CD4-positive, alpha-beta T cell treated with Interleukin-4 for 4 hours (primary cell): ENCODE measurements at regions not wholly inside any gene's neighbourhood (a gene's known extent, or its start where the extent isn't known, plus 50 kb on each side); places are given as distances from the start of the nearest gene placed in this dataset.

Experiments
- DNase-seq: peaks from one replicate; pipeline ENCODE4 v3.0.0-alpha.2; 2020

GRCh38 chr1:29901624-29902325 lies 665.5 kb downstream of the PTPRU start:
- DNase-seq: no peak

DNA sequence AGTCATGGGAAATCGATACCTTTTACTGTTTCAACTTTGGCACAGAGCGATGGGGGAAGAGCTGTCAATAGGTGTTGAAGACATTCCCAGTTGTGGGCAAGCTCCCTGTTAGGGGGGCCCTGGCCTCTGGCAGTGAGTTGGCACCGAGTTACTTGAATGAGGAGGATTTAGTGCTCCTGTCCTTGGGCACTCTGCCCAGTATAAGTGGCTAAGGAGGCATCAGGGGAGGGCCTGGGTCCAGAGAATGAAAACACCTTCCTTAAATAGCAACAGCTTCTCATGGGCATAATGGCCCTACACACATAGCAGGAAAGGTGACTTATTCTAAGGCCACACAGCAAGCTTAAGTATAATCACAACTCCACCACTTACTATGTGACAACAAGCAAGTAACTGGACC lies 664.4 kb downstream of the PTPRU start:
- DNase-seq: no peak

GRCh38 chr1:29900104-29900679 lies 663.9 kb downstream of the PTPRU start:
- no peak for DNase-seq

DNA sequence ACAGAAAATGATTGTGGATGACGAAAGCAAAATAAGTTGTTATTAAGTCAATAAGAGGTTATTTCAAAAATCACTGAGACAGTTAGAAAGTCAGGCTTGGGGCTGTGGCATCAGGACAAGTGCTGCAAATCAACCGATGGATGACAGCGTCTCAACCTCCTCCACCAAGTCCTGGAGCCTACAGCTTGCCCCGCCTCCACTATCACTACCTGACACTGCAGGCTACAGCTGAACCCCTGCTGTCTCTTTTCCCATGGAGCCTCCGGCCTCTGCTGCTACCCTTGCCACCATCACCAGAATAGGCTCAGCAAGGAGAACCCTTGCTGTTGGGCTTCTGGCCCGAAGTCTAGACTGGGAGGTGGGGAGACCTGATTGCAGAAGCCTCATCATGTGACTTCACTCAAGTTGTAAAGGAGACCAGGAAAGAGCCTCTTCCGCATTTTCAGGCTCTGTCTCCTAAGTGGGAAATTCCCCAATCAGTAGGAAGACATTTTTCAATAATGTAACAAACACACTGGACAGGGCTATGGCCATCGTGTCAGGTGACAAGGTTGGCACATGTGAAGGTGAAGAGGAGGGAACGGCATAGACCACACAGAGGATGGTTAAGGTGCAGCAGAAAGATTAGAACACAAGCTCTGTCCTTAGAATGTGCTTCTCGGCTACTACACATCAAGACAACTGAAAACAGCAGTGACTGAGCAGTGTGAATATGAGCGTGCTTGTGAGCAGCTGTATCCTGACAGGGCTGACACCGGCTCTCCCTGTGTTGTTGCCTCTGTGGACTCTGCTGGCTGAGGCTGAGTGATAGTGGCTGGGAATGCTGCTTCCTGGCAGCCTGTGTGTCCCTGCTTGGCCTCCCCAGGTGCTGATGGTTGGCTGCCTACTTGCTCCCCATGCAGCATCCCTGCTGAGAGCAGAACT lies 660.7 kb downstream of the PTPRU start:
- no peak for DNase-seq

- no peak for DNase-seq
These were observed 660.0 kb downstream of the PTPRU start for GRCh38 chr1:29896300-29896699.

GRCh38 chr1:29895201-29895600 lies 658.9 kb downstream of the PTPRU start:
- no peak for DNase-seq

- no peak for DNase-seq
These were observed 658.0 kb downstream of the PTPRU start for GRCh38 chr1:29894311-29894710.

GRCh38 chr1:29893806-29894205 lies 657.5 kb downstream of the PTPRU start:
- DNase-seq: no peak

GRCh38 chr1:29893046-29893723 lies 656.9 kb downstream of the PTPRU start:
- no peak for DNase-seq

DNA sequence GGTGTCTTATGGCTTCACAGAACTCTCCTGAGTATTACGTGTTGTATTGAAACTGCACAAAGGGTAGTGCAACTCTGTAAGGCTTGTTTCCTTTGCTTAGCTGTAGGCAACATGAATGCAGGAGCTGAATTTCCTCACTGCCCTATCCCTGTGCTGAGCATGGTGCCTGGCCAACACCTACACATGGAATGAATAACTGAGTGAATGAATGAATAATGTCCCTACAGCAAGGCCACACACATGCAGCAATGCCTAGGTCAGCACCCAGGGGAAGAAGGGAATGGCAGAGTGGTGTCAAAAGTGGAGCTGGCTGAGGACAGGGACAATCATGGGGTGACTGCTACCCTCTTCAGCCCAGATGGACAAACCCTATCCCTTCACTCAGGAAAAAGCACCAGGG lies 655.9 kb downstream of the PTPRU start:
- no peak for DNase-seq

DNA sequence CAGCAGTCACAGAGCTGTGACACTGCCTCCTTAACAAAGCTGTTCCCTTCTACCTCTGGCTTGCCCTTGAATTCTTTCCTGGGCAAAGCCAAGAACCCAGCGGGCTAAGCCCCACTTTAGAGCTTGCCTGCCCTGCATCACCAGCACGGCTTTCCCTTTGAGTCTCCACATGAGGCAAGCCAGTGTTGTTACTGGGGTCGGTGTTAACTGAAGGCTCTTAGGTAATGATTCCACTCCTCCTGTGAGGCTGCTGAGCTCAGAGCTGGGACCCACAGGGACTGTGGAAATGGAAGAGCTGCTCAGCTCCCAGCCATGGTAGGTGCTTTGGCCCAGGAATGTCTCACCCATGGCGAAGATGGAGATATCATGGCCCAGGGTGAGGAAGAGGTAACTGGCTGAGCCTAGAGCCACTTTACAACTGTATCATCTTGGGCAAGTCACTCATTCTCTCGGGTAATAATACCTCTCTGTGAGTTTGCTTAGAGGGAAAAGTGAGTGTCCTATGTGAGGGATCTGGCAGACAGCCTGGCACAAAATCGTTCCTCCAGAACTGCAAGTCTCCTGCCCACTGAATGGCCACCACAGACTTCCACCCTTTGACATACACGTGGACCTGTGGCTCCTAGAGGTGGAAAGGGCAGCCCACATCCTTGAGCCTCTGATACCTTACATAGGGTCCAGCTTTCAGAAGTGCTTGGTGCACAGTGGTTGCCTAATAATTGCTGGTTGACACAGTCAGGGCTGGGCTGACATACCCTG lies 654.1 kb downstream of the PTPRU start:
- DNase-seq: no peak

- no peak for DNase-seq
These were observed 653.5 kb downstream of the PTPRU start for GRCh38 chr1:29889776-29890175.

GRCh38 chr1:29884740-29885139 lies 648.4 kb downstream of the PTPRU start:
- no peak for DNase-seq

GRCh38 chr1:29883986-29884385 lies 647.7 kb downstream of the PTPRU start:
- no peak for DNase-seq

DNA sequence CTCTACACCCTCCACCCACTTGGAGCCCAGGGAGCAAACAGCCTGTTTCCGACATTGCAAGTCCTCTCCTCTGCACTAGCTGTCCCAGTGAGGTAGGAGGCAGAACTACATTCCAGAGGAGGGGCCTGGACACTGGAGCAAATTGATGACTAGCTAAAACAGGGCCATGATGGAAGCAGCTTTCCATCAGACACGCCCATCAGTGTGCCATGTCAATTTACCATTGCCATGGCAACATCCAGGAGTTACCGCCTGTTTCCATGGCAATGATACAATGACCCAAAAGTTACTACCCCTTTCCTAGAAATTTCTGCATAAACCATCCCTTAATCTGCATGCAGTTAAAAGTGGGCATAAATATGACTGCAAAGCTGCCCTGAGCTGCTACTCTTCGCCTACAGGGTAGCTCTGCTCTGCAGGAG lies 647.1 kb downstream of the PTPRU start:
- no peak for DNase-seq

- DNase-seq: no peak
These were observed 644.2 kb downstream of the PTPRU start for GRCh38 chr1:29880556-29880955.

GRCh38 chr1:29879217-29879616 lies 642.9 kb downstream of the PTPRU start:
- DNase-seq: no peak

DNA sequence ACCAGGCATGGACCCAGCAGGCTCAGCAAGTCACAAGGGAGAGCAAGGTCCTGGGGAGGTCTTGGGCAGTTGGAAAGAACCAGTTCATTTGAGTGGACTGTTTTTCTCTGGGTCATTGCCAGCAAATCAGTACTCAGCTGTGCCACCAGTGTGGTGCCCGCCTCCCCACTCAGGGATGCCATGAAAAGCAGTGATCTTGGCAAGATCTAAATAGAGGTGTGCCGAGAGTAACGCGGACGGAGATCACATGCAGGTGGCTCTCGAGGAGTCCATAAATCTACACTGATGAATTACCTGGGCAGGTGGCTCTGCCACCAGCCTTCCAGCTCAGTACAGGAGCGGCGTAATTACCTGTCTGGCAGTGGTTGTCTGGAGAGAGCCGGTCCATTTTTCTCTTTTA lies 642.2 kb downstream of the PTPRU start:
- no peak for DNase-seq

DNA sequence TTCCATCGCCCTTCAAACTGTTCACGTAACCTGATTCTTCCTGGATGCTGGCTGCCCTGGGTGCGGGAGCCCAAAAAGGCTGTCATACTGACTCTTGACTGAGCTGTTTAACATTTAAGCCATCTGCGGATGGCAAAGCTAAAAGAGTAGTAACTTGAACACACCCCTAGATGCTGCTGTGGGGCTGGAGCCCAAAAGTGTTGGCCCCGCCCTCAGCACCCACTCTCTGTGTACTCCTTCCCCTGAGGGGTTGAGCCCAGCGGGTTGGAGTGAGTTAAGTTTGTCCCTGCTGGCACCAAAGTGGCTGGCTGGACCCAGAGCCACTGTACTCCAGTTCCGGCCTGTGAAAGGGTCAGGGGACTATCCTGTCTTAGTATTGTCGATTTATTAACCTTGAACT lies 640.6 kb downstream of the PTPRU start:
- no peak for DNase-seq

DNA sequence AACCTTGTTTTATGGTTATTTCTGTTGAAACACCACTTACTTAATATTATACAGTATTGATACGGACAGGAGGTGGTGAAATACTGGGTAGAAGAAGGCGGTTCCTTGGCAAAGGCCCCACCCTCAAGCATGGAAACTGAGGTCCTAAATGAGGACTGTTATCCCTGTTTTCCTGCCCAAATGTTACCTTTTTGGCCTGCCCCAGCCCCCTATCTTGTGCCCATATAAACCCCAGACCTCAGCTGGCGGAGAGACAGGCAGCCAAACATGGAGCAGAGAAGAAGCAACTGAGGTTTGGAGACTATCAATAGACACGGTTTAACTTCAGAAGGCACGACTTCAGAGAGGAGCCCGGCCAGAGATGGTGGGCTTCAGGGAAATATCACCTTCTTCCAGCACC lies 640.1 kb downstream of the PTPRU start:
- no peak for DNase-seq

GRCh38 chr1:29875557-29876028 lies 639.3 kb downstream of the PTPRU start:
- no peak for DNase-seq

GRCh38 chr1:29870621-29871020 lies 634.3 kb downstream of the PTPRU start:
- no peak for DNase-seq
